ENCODE measurements at regions not wholly inside any gene's neighbourhood (a gene's known extent, or its start where the extent isn't known, plus 50 kb on each side); places are given as distances from the start of the nearest gene placed in this dataset.

DNA sequence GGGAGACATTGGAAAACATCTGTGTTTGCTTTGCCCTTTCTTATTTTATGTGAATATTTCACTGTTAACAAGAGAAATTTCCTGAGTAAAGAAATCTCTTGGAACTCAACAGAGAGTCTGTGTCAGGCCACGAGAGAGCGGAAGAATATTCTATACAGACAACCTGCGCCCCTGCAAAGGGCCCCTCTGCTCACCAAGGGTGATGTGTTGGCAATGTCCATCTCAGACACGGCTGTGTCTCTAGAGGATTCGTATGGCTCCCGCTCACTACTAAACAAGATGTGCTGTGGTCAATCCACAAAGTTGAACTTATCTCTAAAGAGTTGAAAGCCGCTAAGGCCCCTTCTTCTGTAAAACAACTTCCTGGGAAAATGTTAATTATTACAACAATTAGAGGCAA is 241.0 kb upstream of the IRX1 start:
- DNase-seq (no peak), ATAC-seq (replicated peaks) (no peak)
- no peak overlapping the region for H3K4me3 Mint-ChIP-seq
- no peaks in the 10 kb centered on the region for H3K4me1 Mint-ChIP-seq
- H3K9me3 Mint-ChIP-seq = peaks cover 5 to 6% of the 10 kb centered on the region in 2 donors
- no peak overlapping the region for H3K27ac Mint-ChIP-seq
- H3K36me3 Mint-ChIP-seq = no peaks in the 10 kb centered on the region
- H3K27me3 Mint-ChIP-seq = no peaks in the 10 kb centered on the region

- Mint-ChIP-seq H3K36me3 (no peaks in the 10 kb centered on the region), H3K27me3 (no peaks in the 10 kb centered on the region), H3K27ac (no peak overlapping the region), H3K9me3 (peaks cover 5 to 6% of the 10 kb centered on the region in 2 donors), H3K4me3 (no peak overlapping the region), H3K4me1 (no peaks in the 10 kb centered on the region)
- ATAC-seq (replicated peaks) = no peak
- no peak for DNase-seq
Observed at GRCh38 chr5:3353561-3353960, 242.1 kb upstream of the IRX1 start.

DNA sequence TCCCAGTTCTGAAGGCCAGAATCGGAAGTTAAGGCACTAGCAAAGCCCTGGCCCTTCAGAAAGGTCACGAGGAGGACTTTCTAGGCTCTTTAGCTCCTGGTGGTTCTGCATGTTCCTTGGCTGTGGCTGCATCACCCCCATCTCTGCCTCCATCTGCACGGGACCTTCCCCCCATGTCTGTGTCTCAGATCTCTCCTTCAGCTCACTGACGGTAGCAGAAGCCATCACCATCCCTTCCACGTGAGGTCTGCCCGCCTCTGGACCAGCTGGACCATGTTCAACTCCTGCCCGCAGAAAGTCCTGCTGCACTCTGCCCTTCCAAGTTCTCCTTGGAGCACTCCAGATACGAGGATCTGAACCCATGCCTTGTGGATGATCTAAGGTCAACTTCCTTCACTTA is 242.9 kb upstream of the IRX1 start:
- Mint-ChIP-seq H3K27ac (no peak overlapping the region), H3K4me1 (no peaks in the 10 kb centered on the region), H3K36me3 (no peaks in the 10 kb centered on the region), H3K9me3 (peaks cover 5 to 6% of the 10 kb centered on the region in 2 donors), H3K4me3 (no peak overlapping the region), H3K27me3 (no peaks in the 10 kb centered on the region)
- ATAC-seq (replicated peaks) (no peak), DNase-seq (no peak)

GRCh38 chr5:3351581-3352442 is 243.8 kb upstream of the IRX1 start:
- DNase-seq (no peak), ATAC-seq (replicated peaks) (no peak)
- no peak overlapping the region for H3K27ac Mint-ChIP-seq
- no peaks in the 10 kb centered on the region for H3K27me3 Mint-ChIP-seq
- H3K4me1 Mint-ChIP-seq = no peaks in the 10 kb centered on the region
- peaks cover 5 to 6% of the 10 kb centered on the region in 2 donors for H3K9me3 Mint-ChIP-seq
- no peak overlapping the region for H3K4me3 Mint-ChIP-seq
- no peaks in the 10 kb centered on the region for H3K36me3 Mint-ChIP-seq

DNA sequence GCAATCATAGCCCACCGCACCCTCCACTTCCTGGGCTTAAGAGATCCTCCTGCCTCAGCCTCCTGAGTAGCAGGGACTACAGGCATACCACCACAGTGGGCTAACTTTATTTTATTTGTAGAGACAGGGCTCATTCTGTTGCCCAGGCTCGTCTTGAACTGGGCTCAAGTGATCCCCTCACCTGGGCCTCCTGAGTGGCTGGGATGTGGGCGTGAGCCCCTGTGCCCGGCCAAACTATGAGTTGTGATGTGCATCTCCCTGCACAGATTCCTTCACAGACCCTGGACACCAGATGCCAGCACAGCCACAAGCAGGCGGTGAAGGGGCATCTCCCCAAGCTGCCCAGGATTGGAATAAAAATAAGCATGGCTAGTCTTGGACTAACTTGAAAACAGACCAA is 244.9 kb upstream of the IRX1 start:
- DNase-seq = no peak
- Mint-ChIP-seq H3K27me3 (no peaks in the 10 kb centered on the region), H3K4me1 (no peaks in the 10 kb centered on the region), H3K4me3 (no peak overlapping the region), H3K36me3 (no peaks in the 10 kb centered on the region), H3K27ac (no peak overlapping the region), H3K9me3 (peaks cover 5 to 6% of the 10 kb centered on the region in 2 donors)
- no peak for ATAC-seq (replicated peaks)

GRCh38 chr5:3349704-3350565 is 245.7 kb upstream of the IRX1 start:
- Mint-ChIP-seq H3K4me3 (no peak overlapping the region), H3K27me3 (no peaks in the 10 kb centered on the region), H3K4me1 (no peaks in the 10 kb centered on the region), H3K36me3 (no peaks in the 10 kb centered on the region), H3K9me3 (peaks cover 5 to 6% of the 10 kb centered on the region in 2 donors), H3K27ac (no peak overlapping the region)
- DNase-seq = no peak
- peak in 1 of 2 donors; percentile 23 for ATAC-seq (replicated peaks)

GRCh38 chr5:3348576-3349535 is 246.8 kb upstream of the IRX1 start:
- no peaks in the 10 kb centered on the region for H3K36me3 Mint-ChIP-seq
- no peak overlapping the region for H3K27ac Mint-ChIP-seq
- H3K4me1 Mint-ChIP-seq = no peaks in the 10 kb centered on the region
- ATAC-seq (replicated peaks) = no peak
- no peak overlapping the region for H3K4me3 Mint-ChIP-seq
- H3K27me3 Mint-ChIP-seq = no peaks in the 10 kb centered on the region
- peaks cover 5 to 6% of the 10 kb centered on the region in 2 donors for H3K9me3 Mint-ChIP-seq
- no peak for DNase-seq

DNA sequence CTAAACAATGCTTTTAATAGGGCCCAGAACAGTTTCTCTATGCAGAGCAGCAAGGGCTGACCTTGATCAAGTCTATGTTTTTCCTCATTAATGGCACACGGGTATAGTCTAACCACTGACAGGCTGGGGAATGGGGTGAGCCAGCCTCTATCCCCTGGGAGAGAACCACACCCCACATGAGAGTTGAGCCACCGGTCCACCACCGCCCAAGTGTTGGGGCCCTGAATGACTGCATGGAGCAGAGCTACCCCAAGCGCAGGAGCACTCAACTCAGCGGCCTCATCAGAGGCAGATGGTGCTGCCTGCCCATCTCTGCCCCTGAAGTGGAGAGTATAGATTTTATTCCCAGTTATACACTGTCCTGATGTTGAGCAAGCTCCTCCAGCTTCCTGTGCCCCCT is 247.9 kb upstream of the IRX1 start:
- DNase-seq (no peak), ATAC-seq (replicated peaks) (no peak)
- Mint-ChIP-seq H3K9me3 (peaks cover 5 to 7% of the 10 kb centered on the region in 2 donors), H3K4me3 (no peak overlapping the region), H3K27me3 (no peaks in the 10 kb centered on the region), H3K4me1 (no peaks in the 10 kb centered on the region), H3K36me3 (no peaks in the 10 kb centered on the region), H3K27ac (no peak overlapping the region)

- H3K9me3 Mint-ChIP-seq = peaks cover 4 to 7% of the 10 kb centered on the region in 2 donors
- H3K27me3 Mint-ChIP-seq = no peaks in the 10 kb centered on the region
- no peak for ATAC-seq (replicated peaks)
- no peak overlapping the region for H3K27ac Mint-ChIP-seq
- DNase-seq = no peak
- no peak overlapping the region for H3K4me3 Mint-ChIP-seq
- H3K36me3 Mint-ChIP-seq = no peaks in the 10 kb centered on the region
- no peaks in the 10 kb centered on the region for H3K4me1 Mint-ChIP-seq
Observed at GRCh38 chr5:3346111-3346820, 249.4 kb upstream of the IRX1 start.

- no peaks in the 10 kb centered on the region for H3K4me1 Mint-ChIP-seq
- no peak for DNase-seq
- no peaks in the 10 kb centered on the region for H3K36me3 Mint-ChIP-seq
- no peaks in the 10 kb centered on the region for H3K27me3 Mint-ChIP-seq
- H3K4me3 Mint-ChIP-seq = no peak overlapping the region
- peaks cover 4 to 7% of the 10 kb centered on the region in 2 donors for H3K9me3 Mint-ChIP-seq
- no peak for ATAC-seq (replicated peaks)
- H3K27ac Mint-ChIP-seq = no peak overlapping the region
Observed at GRCh38 chr5:3345195-3345594, 250.4 kb upstream of the IRX1 start.

DNA sequence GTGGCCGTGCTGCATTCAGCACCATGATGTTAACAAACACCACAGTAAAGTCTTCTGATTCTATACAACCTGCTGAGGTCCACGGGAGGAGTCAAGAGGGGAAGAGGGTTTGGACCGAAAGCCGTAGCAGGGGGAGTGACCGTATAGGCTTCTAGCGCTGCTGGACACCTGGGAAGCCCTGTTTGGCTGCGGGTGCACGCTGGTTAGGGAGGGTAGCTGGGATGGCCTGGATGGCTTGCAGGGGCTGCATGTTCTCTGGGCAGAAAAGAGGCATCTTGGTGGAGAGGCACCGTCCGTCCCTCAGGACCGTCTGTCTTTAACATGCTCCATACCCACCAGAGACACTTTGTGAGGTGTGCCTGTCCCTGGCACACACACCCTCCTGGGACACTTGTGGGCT is 251.0 kb upstream of the IRX1 start:
- no peak overlapping the region for H3K4me3 Mint-ChIP-seq
- H3K27ac Mint-ChIP-seq = no peak overlapping the region
- DNase-seq (no peak), ATAC-seq (replicated peaks) (no peak)
- H3K9me3 Mint-ChIP-seq = peaks cover under 1 to 3% of the 10 kb centered on the region in 2 donors
- no peaks in the 10 kb centered on the region for H3K4me1 Mint-ChIP-seq
- no peaks in the 10 kb centered on the region for H3K36me3 Mint-ChIP-seq
- no peaks in the 10 kb centered on the region for H3K27me3 Mint-ChIP-seq

- no peak for ATAC-seq (replicated peaks)
- H3K4me3 Mint-ChIP-seq = no peak overlapping the region
- no peaks in the 10 kb centered on the region for H3K27me3 Mint-ChIP-seq
- peaks cover 0 to 3% of the 10 kb centered on the region in 2 donors for H3K9me3 Mint-ChIP-seq
- H3K27ac Mint-ChIP-seq = no peak overlapping the region
- H3K36me3 Mint-ChIP-seq = no peaks in the 10 kb centered on the region
- DNase-seq = no peak
- no peaks in the 10 kb centered on the region for H3K4me1 Mint-ChIP-seq
Observed at GRCh38 chr5:3343911-3344310, 251.7 kb upstream of the IRX1 start.

- H3K27ac Mint-ChIP-seq = no peak overlapping the region
- peaks cover 3 to 9% of the 10 kb centered on the region in 2 donors for H3K9me3 Mint-ChIP-seq
- no peaks in the 10 kb centered on the region for H3K4me1 Mint-ChIP-seq
- no peaks in the 10 kb centered on the region for H3K27me3 Mint-ChIP-seq
- no peak overlapping the region for H3K4me3 Mint-ChIP-seq
- DNase-seq = no peak
- no peak for ATAC-seq (replicated peaks)
- no peaks in the 10 kb centered on the region for H3K36me3 Mint-ChIP-seq
Observed at GRCh38 chr5:3343211-3343610, 252.4 kb upstream of the IRX1 start.
